ENCODE measurements at regions not wholly inside any gene's neighbourhood (a gene's known extent, or its start where the extent isn't known, plus 50 kb on each side); places are given as distances from the start of the nearest gene placed in this dataset.
"Not testable (repeated sequence)": the region's sequence is repeated elsewhere in the genome, so short reads cannot be mapped to it uniquely, and the experiment has no call there.

- not testable (repeated sequence) for DNase-seq (ENCODE audit: low read depth in 4 of 4, low spot score in 2 of 4)
These were observed 53.0 kb upstream of the C1QTNF3 start for GRCh38 chr5:34096033-34096432.

GRCh38 chr5:34099891-34100290 is 56.9 kb upstream of the C1QTNF3 start:
- not testable (repeated sequence) for DNase-seq (ENCODE audit: low read depth in 4 of 4, low spot score in 2 of 4)

GRCh38 chr5:34101567-34101966 is 58.6 kb upstream of the C1QTNF3 start:
- not testable (repeated sequence) for DNase-seq (ENCODE audit: low read depth in 4 of 4, low spot score in 2 of 4)

GRCh38 chr5:34108897-34109296 is 65.9 kb upstream of the C1QTNF3 start:
- not testable (repeated sequence) for DNase-seq (ENCODE audit: low read depth in 4 of 4, low spot score in 2 of 4)

- not testable (repeated sequence) for DNase-seq (ENCODE audit: low read depth in 4 of 4, low spot score in 2 of 4)
These were observed 81.3 kb upstream of the C1QTNF3 start for GRCh38 chr5:34124280-34124679.

GRCh38 chr5:34125354-34125753 is 82.3 kb upstream of the C1QTNF3 start:
- not testable (repeated sequence) for DNase-seq (ENCODE audit: low read depth in 4 of 4, low spot score in 2 of 4)

GRCh38 chr5:34126741-34127140 is 83.7 kb upstream of the C1QTNF3 start:
- DNase-seq (ENCODE audit: low read depth in 4 of 4, low spot score in 2 of 4) = not testable (repeated sequence)

GRCh38 chr5:34127818-34128217 is 84.8 kb upstream of the C1QTNF3 start:
- DNase-seq (ENCODE audit: low read depth in 4 of 4, low spot score in 2 of 4) = not testable (repeated sequence)

- DNase-seq (ENCODE audit: low read depth in 4 of 4, low spot score in 2 of 4) = not testable (repeated sequence)
These were observed 85.9 kb upstream of the C1QTNF3 start for GRCh38 chr5:34128890-34129289.

GRCh38 chr5:34154988-34155387 is 112.0 kb upstream of the C1QTNF3 start:
- not testable (repeated sequence) for DNase-seq (ENCODE audit: low read depth in 4 of 4, low spot score in 2 of 4)

GRCh38 chr5:34156703-34157414 is 113.8 kb upstream of the C1QTNF3 start:
- DNase-seq (ENCODE audit: low read depth in 4 of 4, low spot score in 2 of 4) = not testable (repeated sequence)

GRCh38 chr5:34160904-34161303 is 117.9 kb upstream of the C1QTNF3 start:
- not testable (repeated sequence) for DNase-seq (ENCODE audit: low read depth in 4 of 4, low spot score in 2 of 4)

GRCh38 chr5:34171398-34171797 is 128.4 kb upstream of the C1QTNF3 start:
- DNase-seq (ENCODE audit: low read depth in 4 of 4, low spot score in 2 of 4) = not testable (repeated sequence)

GRCh38 chr5:34179453-34180190 is 136.6 kb upstream of the C1QTNF3 start:
- not testable (repeated sequence) for DNase-seq (ENCODE audit: low read depth in 4 of 4, low spot score in 2 of 4)

GRCh38 chr5:34180225-34180624 is 137.2 kb upstream of the C1QTNF3 start:
- not testable (repeated sequence) for DNase-seq (ENCODE audit: low read depth in 4 of 4, low spot score in 2 of 4)

- DNase-seq (ENCODE audit: low read depth in 4 of 4, low spot score in 2 of 4) = not testable (repeated sequence)
These were observed 138.1 kb upstream of the C1QTNF3 start for GRCh38 chr5:34180940-34181614.

- DNase-seq (ENCODE audit: low read depth in 4 of 4, low spot score in 2 of 4) = not testable (repeated sequence)
These were observed 142.0 kb upstream of the C1QTNF3 start for GRCh38 chr5:34185005-34185404.

GRCh38 chr5:34185572-34185971 is 142.6 kb upstream of the C1QTNF3 start:
- not testable (repeated sequence) for DNase-seq (ENCODE audit: low read depth in 4 of 4, low spot score in 2 of 4)

- not testable (repeated sequence) for DNase-seq (ENCODE audit: low read depth in 4 of 4, low spot score in 2 of 4)
These were observed 143.1 kb upstream of the C1QTNF3 start for GRCh38 chr5:34186108-34186507.

- not testable (repeated sequence) for DNase-seq (ENCODE audit: low read depth in 4 of 4, low spot score in 2 of 4)
These were observed 143.9 kb upstream of the C1QTNF3 start for GRCh38 chr5:34186865-34187264.

GRCh38 chr5:34187441-34187840 is 144.4 kb upstream of the C1QTNF3 start:
- not testable (repeated sequence) for DNase-seq (ENCODE audit: low read depth in 4 of 4, low spot score in 2 of 4)

Measured in left renal cortex interstitium (tissue), 4 donors.